Kidney epithelial cell (primary cell): ENCODE measurements at regions not wholly inside any gene's neighbourhood (a gene's known extent, or its start where the extent isn't known, plus 50 kb on each side); places are given as distances from the start of the nearest gene placed in this dataset.

Experiments used
- DNase-seq: peaks from one replicate; pipeline ENCODE4 v3.0.0-alpha.2; 2010; ENCODE audit warnings: low read depth
- H3K27me3 ChIP-seq: 2 replicates; pipeline ENCODE4 v1.6.0; 2011; ENCODE audit warnings: low read length; ENCODE audit not compliant: control insufficient read depth, insufficient read depth
- H3K36me3 ChIP-seq: 2 replicates; pipeline ENCODE4 v1.5.1; 2011; ENCODE audit warnings: low read length; ENCODE audit not compliant: control insufficient read depth, insufficient read depth
- H3K4me3 ChIP-seq: 2 replicates; pipeline ENCODE4 v1.5.1; 2011; ENCODE audit warnings: low read depth, mild to moderate bottlenecking, control low read depth, low read length
- CTCF ChIP-seq: IDR thresholded peaks from 2 replicates; pipeline ENCODE4 v1.5.1; 2011; ENCODE audit warnings: mild to moderate bottlenecking, moderate library complexity, low read length, control low read depth, inconsistent platforms; ENCODE audit not compliant: insufficient read depth, poor library complexity, severe bottlenecking

- DNase-seq, result no peak
- TF ChIP-seq CTCF, result peak; percentile 4
- Histone ChIP-seq H3K27me3 (no peaks in the 10 kb centered on the region), H3K4me3 (no peak overlapping the region), H3K36me3 (no peaks in the 10 kb centered on the region)
These were observed 331.0 kb upstream of the PCDH10 start for GRCh38 chr4:132818091-132818490.

- DNase-seq, result no peak
- TF ChIP-seq CTCF, result no peak
- Histone ChIP-seq H3K27me3 (no peaks in the 10 kb centered on the region), H3K36me3 (no peaks in the 10 kb centered on the region), H3K4me3 (no peak overlapping the region)
These were observed 325.7 kb upstream of the PCDH10 start for GRCh38 chr4:132823419-132823818.

- no peak for TF ChIP-seq CTCF
- Histone ChIP-seq H3K27me3 (no peaks in the 10 kb centered on the region), H3K4me3 (no peak overlapping the region), H3K36me3 (no peaks in the 10 kb centered on the region)
- no peak for DNase-seq
These were observed 324.3 kb upstream of the PCDH10 start for GRCh38 chr4:132824761-132825160.

- no peak for DNase-seq
- Histone ChIP-seq H3K4me3 (no peak overlapping the region), H3K36me3 (no peaks in the 10 kb centered on the region), H3K27me3 (no peaks in the 10 kb centered on the region)
- TF ChIP-seq CTCF, result no peak
These were observed 321.6 kb upstream of the PCDH10 start for GRCh38 chr4:132827522-132827921.

DNA sequence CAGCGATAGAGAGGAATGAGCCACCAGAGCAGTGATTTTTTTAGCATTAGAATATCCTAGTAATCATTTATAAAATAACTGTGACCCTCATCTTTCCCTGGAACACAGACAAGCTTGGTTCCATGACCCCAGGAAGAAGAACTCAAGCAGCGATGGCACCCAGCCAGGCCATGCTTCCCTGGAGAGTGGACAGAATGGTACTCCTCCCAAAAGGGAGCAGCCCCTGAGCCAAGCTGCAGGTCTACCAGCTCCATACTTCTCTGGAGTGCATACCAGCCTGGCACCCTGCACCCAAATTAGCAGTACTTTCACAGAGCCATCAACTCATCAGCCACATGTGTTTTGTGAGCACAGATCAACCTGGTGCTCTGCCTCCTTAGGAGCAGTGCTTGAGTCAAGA lies 310.9 kb upstream of the PCDH10 start:
- Histone ChIP-seq H3K27me3 (no peaks in the 10 kb centered on the region), H3K36me3 (no peaks in the 10 kb centered on the region), H3K4me3 (no peak overlapping the region)
- DNase-seq, result no peak
- no peak for TF ChIP-seq CTCF

GRCh38 chr4:132839070-132839469 lies 310.0 kb upstream of the PCDH10 start:
- TF ChIP-seq CTCF, result no peak
- DNase-seq, result no peak
- Histone ChIP-seq H3K4me3 (no peak overlapping the region), H3K27me3 (no peaks in the 10 kb centered on the region), H3K36me3 (no peaks in the 10 kb centered on the region)
